ENCODE measurements at regions not wholly inside any gene's neighbourhood (a gene's known extent, or its start where the extent isn't known, plus 50 kb on each side); places are given as distances from the start of the nearest gene placed in this dataset.

- peak; percentile 12; the same call in 1 of the 2 replicates for TF ChIP-seq CTCF (IDR thresholded peaks at IDR 0.05; ENCODE audit: low read length)
- TF ChIP-seq EZH2 (IDR thresholded peaks at IDR 0.05; ENCODE audit: borderline replicate concordance, low read length) = no peak
Measured at GRCh38 chr1:74935446-74935845, 198.7 kb upstream of the LHX8 start.
